ENCODE measurements at regions not wholly inside any gene's neighbourhood (a gene's known extent, or its start where the extent isn't known, plus 50 kb on each side); places are given as distances from the start of the nearest gene placed in this dataset.
"Not testable (repeated sequence)": the region's sequence is repeated elsewhere in the genome, so short reads cannot be mapped to it uniquely, and the experiment has no call there.

DNA sequence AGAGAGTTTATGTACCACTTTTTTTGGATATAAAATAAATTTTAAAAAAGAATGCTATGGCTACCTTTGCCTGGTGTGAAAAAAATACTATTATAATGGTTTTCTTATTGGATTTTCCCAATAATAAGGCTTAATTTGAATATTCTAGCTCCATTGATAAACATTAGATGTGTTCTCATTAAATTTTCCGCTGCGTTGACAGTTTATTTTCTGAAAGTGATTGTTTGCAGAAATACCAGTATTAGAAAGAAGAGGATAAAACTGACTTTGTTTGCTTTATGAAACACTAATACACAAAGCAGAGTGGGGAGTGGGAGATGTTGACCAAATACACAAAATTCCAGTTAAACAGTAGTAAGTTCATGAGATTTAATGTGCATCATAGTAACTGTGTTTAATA, 433.3 kb upstream of the TMEFF2 start:
- no peaks in the 10 kb centered on the region for H3K9me2 ChIP-seq (replicated peaks; ENCODE audit: low read length)
- TF ChIP-seq, protein P1, sequence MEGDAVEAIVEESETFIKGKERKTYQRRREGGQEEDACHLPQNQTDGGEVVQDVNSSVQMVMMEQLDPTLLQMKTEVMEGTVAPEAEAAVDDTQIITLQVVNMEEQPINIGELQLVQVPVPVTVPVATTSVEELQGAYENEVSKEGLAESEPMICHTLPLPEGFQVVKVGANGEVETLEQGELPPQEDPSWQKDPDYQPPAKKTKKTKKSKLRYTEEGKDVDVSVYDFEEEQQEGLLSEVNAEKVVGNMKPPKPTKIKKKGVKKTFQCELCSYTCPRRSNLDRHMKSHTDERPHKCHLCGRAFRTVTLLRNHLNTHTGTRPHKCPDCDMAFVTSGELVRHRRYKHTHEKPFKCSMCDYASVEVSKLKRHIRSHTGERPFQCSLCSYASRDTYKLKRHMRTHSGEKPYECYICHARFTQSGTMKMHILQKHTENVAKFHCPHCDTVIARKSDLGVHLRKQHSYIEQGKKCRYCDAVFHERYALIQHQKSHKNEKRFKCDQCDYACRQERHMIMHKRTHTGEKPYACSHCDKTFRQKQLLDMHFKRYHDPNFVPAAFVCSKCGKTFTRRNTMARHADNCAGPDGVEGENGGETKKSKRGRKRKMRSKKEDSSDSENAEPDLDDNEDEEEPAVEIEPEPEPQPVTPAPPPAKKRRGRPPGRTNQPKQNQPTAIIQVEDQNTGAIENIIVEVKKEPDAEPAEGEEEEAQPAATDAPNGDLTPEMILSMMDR (conservative IDR thresholded peaks at IDR 0.05; ENCODE audit: low read depth, low read length): no peak
- TF ChIP-seq EZH2phosphoT487 (IDR thresholded peaks at IDR 0.05; ENCODE audit: borderline replicate concordance, low read length) (no peak), EZH2 (IDR thresholded peaks at IDR 0.05; ENCODE audit: low read length, unreplicated experiment) (no peak)
- intact Hi-C loops (cut with micrococcal nuclease): no loop called here
- BruUV-seq (replicated peaks): no TSS peak
- no peaks in the 10 kb centered on the region for H3K27me3 ChIP-seq (ENCODE audit: low read length)
- no peaks in the 10 kb centered on the region for H3K4me1 ChIP-seq (ENCODE audit: insufficient read depth, low read length)
- no peak overlapping the region for H3K4me3 ChIP-seq (ENCODE audit: low read length)
- no peaks in the 10 kb centered on the region for H4K20me1 ChIP-seq (ENCODE audit: low read length)
- H3K9me3 ChIP-seq (ENCODE audit: low read length): no peaks in the 10 kb centered on the region
- H3K9ac ChIP-seq (ENCODE audit: low read length): no peak overlapping the region
- ChIA-PET CTCF (no interaction called here), POLR2A (ENCODE audit: unreplicated experiment) (no interaction called here)
- no peak overlapping the region for H3K27ac ChIP-seq (ENCODE audit: low read length)
- H3K79me2 ChIP-seq (ENCODE audit: low read length): no peaks in the 10 kb centered on the region
- ATAC-seq (no peak), DNase-seq (no peak)
- H3K4me2 ChIP-seq (ENCODE audit: low read length): no peak overlapping the region
- no peaks in the 10 kb centered on the region for H3K36me3 ChIP-seq (ENCODE audit: low read depth, low read length)
- H3F3A ChIP-seq (ENCODE audit: low read length, unreplicated experiment): no peaks in the 10 kb centered on the region
- H2AFZ ChIP-seq (ENCODE audit: low read length): no peak overlapping the region

DNA sequence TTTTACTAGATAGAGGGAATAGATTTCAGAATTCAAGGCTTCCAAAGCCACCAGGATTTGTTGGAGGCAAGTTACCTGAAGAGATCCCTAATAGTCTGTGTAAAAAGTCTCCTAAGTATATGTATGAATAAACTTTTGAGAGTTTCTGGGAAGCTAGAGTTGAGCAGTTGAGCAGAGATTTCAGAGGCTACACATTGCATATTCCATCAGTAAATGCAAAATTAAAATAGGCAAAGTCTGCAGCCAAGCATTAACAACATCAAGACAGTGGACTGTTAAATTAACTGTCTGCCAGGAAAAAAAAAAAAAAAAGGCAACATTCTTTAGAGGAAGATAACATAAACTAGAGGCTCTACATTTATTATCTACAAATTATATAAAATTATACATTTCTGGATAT, 420.4 kb upstream of the TMEFF2 start:
- intact Hi-C loops (cut with micrococcal nuclease): no loop called here
- Histone ChIP-seq H3K27me3 (ENCODE audit: low read length) (no peaks in the 10 kb centered on the region), H3K36me3 (ENCODE audit: low read depth, low read length) (no peaks in the 10 kb centered on the region), H3K4me1 (ENCODE audit: insufficient read depth, low read length) (no peaks in the 10 kb centered on the region), H3K9me2 (replicated peaks; ENCODE audit: low read length) (no peaks in the 10 kb centered on the region), H3K9ac (ENCODE audit: low read length) (no peak overlapping the region), H3F3A (ENCODE audit: low read length, unreplicated experiment) (no peaks in the 10 kb centered on the region), H3K4me3 (ENCODE audit: low read length) (no peak overlapping the region), H3K79me2 (ENCODE audit: low read length) (no peaks in the 10 kb centered on the region), H3K9me3 (ENCODE audit: low read length) (no peaks in the 10 kb centered on the region), H3K27ac (ENCODE audit: low read length) (no peak overlapping the region), H3K4me2 (ENCODE audit: low read length) (no peak overlapping the region), H4K20me1 (ENCODE audit: low read length) (no peaks in the 10 kb centered on the region), H2AFZ (ENCODE audit: low read length) (no peak overlapping the region)
- POLR2A ChIA-PET (ENCODE audit: unreplicated experiment): no interaction called here
- BruUV-seq (replicated peaks): no TSS peak
- CTCF ChIA-PET: no interaction called here
- TF ChIP-seq EZH2phosphoT487 (IDR thresholded peaks at IDR 0.05; ENCODE audit: borderline replicate concordance, low read length) (no peak), EZH2 (IDR thresholded peaks at IDR 0.05; ENCODE audit: low read length, unreplicated experiment) (no peak)
- TF ChIP-seq, protein P1 (conservative IDR thresholded peaks at IDR 0.05; ENCODE audit: low read depth, low read length): no peak
- DNase-seq: no peak
- no peak for ATAC-seq

DNA sequence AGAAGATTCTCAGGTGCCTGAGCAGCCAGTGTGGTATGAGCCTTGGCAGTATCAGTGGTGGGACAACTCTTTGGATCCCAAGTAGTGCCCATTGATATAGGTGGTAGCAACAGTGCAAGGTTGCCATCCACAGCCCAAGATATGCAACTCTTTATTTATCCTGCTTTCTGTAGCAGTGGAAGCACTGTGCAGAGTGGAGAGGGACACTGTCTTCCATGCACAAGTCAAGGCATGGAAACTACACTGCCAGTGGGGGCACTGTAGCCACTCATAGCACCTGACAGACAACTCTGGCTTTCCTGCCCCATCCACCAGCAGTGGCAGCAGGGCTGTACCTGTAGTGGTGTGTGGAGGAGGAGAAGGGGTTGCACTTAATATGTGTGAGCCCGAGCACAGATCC, 409.6 kb upstream of the TMEFF2 start:
- Histone ChIP-seq H2AFZ (ENCODE audit: low read length) (no peak overlapping the region), H3K4me1 (ENCODE audit: insufficient read depth, low read length) (no peaks in the 10 kb centered on the region), H3F3A (ENCODE audit: low read length, unreplicated experiment) (no peaks in the 10 kb centered on the region), H3K27me3 (ENCODE audit: low read length) (no peaks in the 10 kb centered on the region), H4K20me1 (ENCODE audit: low read length) (no peaks in the 10 kb centered on the region), H3K9me2 (replicated peaks; ENCODE audit: low read length) (no peaks in the 10 kb centered on the region), H3K4me2 (ENCODE audit: low read length) (no peak overlapping the region), H3K79me2 (ENCODE audit: low read length) (no peaks in the 10 kb centered on the region), H3K9me3 (ENCODE audit: low read length) (no peaks in the 10 kb centered on the region), H3K4me3 (ENCODE audit: low read length) (no peak overlapping the region), H3K27ac (ENCODE audit: low read length) (no peak overlapping the region), H3K36me3 (ENCODE audit: low read depth, low read length) (no peaks in the 10 kb centered on the region), H3K9ac (ENCODE audit: low read length) (no peak overlapping the region)
- ChIA-PET CTCF (no interaction called here), POLR2A (ENCODE audit: unreplicated experiment) (no interaction called here)
- BruUV-seq (replicated peaks): no TSS peak
- TF ChIP-seq EZH2 (IDR thresholded peaks at IDR 0.05; ENCODE audit: low read length, unreplicated experiment) (no peak), EZH2phosphoT487 (IDR thresholded peaks at IDR 0.05; ENCODE audit: borderline replicate concordance, low read length) (no peak)
- TF ChIP-seq, protein P1 (conservative IDR thresholded peaks at IDR 0.05; ENCODE audit: low read depth, low read length): no peak
- DNase-seq (no peak), ATAC-seq (no peak; the same call in 1 of the 2 replicates)
- intact Hi-C loops (cut with micrococcal nuclease): no loop called here

DNA sequence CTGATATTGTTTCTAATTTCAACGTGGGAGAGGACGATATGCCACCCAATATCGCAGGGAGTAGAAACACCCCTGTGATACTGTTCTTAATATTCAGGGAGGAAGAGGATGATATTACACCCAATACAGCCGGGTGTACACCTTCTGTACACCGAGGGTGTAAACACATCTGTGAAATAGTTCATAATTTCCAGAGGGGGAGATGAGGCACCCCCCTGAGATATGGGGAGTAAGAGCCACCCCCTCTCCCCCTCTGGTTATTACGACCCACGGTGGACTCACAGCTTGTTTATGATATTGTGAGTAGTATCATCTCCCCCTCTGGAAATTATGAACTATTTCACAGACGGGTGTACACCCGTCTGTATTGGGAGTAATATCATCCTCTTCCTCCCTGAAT, 403.9 kb upstream of the TMEFF2 start:
- H3F3A ChIP-seq (ENCODE audit: low read length, unreplicated experiment); H3K27me3 ChIP-seq (ENCODE audit: low read length); H3K9me3 ChIP-seq (ENCODE audit: low read length); CTCF ChIA-PET; H3K36me3 ChIP-seq (ENCODE audit: low read depth, low read length); H3K79me2 ChIP-seq (ENCODE audit: low read length); H4K20me1 ChIP-seq (ENCODE audit: low read length); H2AFZ ChIP-seq (ENCODE audit: low read length); H3K27ac ChIP-seq (ENCODE audit: low read length); ATAC-seq; H3K9ac ChIP-seq (ENCODE audit: low read length); H3K4me3 ChIP-seq (ENCODE audit: low read length); BruUV-seq (replicated peaks); H3K4me1 ChIP-seq (ENCODE audit: insufficient read depth, low read length); POLR2A ChIA-PET (ENCODE audit: unreplicated experiment); intact Hi-C loops (cut with micrococcal nuclease); H3K9me2 ChIP-seq (replicated peaks; ENCODE audit: low read length); DNase-seq; H3K4me2 ChIP-seq (ENCODE audit: low read length): not testable (repeated sequence)
